Fibroblast of pulmonary artery (primary cell): ENCODE measurements at regions not wholly inside any gene's neighbourhood (a gene's known extent, or its start where the extent isn't known, plus 50 kb on each side); places are given as distances from the start of the nearest gene placed in this dataset.

ENCODE experiments used
- DNase-seq: peaks from one replicate; pipeline ENCODE4 v3.0.0-alpha.2; 2010; ENCODE audit warnings: low read depth
- H3K4me3 ChIP-seq: replicated peaks from 2 replicates; pipeline ENCODE4 v1.5.1; 2011; ENCODE audit warnings: low read depth, mild to moderate bottlenecking, control low read depth, low read length, moderate library complexity
- CTCF ChIP-seq: IDR thresholded peaks from 2 replicates; pipeline ENCODE4 v1.5.1; 2011; ENCODE audit warnings: mild to moderate bottlenecking, control low read depth, low read length, inconsistent platforms; ENCODE audit errors: missing control alignments

GRCh38 chr7:101729241-101729883, 88.1 kb upstream of the CUX1 start:
- no peak overlapping the region for H3K4me3 ChIP-seq
- peak; percentile 91 for DNase-seq
- no peak for TF ChIP-seq CTCF

- TF ChIP-seq CTCF, result no peak
- DNase-seq, result no peak
- H3K4me3 ChIP-seq, result no peak overlapping the region
Measured at GRCh38 chr7:101731502-101732084, 85.8 kb upstream of the CUX1 start.

GRCh38 chr7:101733713-101734475, 83.5 kb upstream of the CUX1 start:
- peak; percentile 50 for DNase-seq
- peak overlapping the region; percentile 9 for H3K4me3 ChIP-seq
- TF ChIP-seq CTCF, result no peak

GRCh38 chr7:101736084-101736483, 81.3 kb upstream of the CUX1 start:
- DNase-seq, result no peak
- no peak overlapping the region for H3K4me3 ChIP-seq
- no peak for TF ChIP-seq CTCF

GRCh38 chr7:101739775-101740398, 77.5 kb upstream of the CUX1 start:
- DNase-seq, result no peak
- no peak overlapping the region for H3K4me3 ChIP-seq
- no peak for TF ChIP-seq CTCF

- no peak for DNase-seq
- H3K4me3 ChIP-seq, result no peak overlapping the region
- no peak for TF ChIP-seq CTCF
Measured at GRCh38 chr7:101740981-101741725, 76.3 kb upstream of the CUX1 start.
